Skin epidermis (tissue), 12 donors: ENCODE measurements at regions not wholly inside any gene's neighbourhood (a gene's known extent, or its start where the extent isn't known, plus 50 kb on each side); places are given as distances from the start of the nearest gene placed in this dataset.

Source experiments
- H3K27ac ChIP-seq, 21 experiments: fragments of 200-600 bp; sonication (generic) in 11 of 21; one replicate each; pipeline ENCODE4 v1.5.0; 2020; ENCODE audit warnings: mild to moderate bottlenecking in 3 of 21, inconsistent platforms in 2 of 21, moderate library complexity in 2 of 21
- H3K4me3 ChIP-seq, 7 experiments: fragments of 200-600 bp; sonication (generic) in 2 of 7; one replicate each; pipeline ENCODE4 v1.5.0; 2020; ENCODE audit warnings: inconsistent platforms in 2 of 7, mild to moderate bottlenecking in 2 of 7, moderate library complexity in 1 of 7

DNA sequence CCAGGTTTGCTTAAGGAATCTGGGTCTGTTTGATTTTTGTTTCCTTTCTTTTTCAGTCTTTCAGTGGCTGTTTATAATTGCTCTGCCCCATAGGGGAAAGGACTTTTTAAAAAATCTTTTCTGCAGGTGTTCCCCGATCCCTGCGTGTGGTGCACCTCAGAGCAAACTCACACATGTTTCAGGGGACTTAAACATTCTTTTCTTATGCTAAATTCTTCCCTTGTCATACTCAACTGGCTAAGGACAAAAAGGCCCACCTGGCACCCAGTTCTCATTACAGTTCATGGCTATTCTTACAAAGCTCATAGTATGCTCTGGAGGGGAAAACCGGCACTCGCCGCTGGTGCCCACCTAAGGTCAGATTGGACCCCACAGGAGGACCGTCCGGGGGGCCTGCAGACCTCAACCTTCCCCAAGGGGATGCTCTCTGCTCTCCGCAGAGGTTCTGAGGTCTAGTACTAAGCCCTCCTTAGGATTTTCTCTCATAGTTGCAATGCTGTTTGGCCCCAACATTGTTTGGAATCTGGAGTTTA lies 220.3 kb downstream of the HGF start:
- H3K4me3 ChIP-seq: no peak overlapping the region
- no peak overlapping the region for H3K27ac ChIP-seq

DNA sequence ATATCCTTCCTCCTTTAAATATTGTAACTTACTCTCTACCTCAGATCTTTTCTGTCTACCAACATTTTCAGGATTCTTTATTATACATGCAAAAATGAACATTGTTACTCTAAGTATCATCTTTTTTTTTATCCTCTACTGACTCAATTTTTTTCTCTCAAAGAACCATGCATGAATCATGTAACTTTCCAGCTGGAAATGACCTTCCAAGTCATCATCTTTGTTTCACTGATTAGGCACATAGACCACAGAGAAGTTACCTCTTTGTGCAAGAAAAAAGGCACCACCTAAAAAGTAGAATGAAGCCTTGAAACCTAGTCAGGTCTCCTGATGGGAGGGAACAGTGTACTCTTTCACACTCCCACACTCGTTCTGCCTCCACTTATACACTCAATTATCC lies 234.9 kb downstream of the HGF start:
- Histone ChIP-seq H3K27ac (no peak overlapping the region), H3K4me3 (no peak overlapping the region)

DNA sequence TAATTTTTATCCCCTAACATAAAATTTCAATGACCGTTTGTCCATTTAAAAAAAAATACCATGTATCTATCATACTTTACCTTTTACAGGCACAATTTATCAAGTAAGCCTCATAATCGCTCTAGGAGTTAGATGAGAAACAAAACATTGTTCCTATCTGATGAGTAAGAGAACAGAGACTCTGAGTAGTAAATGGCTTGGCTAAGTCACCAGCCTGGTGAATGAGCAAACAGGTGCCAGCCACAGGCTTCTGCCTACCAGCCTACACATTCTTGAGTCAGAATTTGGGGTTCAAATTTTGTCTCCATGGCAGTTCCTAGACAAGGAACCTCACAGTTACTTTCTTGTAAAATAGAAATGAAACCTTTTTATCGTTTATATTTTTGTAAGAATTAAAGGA lies 235.4 kb downstream of the HGF start:
- Histone ChIP-seq H3K4me3 (no peak overlapping the region), H3K27ac (no peak overlapping the region)

DNA sequence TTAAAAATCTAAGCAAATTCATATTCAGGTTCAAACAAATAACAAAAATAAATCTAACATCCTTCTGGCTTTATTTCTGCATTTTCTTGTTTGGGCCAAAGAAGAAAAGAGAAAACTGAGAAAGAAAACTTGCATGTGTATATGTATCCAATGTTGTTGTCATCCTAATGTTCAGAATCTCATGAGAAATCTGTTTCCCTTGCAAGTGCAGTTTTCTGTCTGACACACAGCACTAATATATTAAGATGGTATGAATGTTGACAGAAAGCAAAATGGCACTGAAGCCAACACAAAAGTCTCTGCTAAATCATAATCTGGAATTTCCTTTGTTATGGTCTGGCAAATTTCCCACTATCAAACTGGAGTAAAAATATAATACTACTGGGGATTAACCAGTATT lies 235.9 kb downstream of the HGF start:
- H3K27ac ChIP-seq: no peak overlapping the region
- no peak overlapping the region for H3K4me3 ChIP-seq

DNA sequence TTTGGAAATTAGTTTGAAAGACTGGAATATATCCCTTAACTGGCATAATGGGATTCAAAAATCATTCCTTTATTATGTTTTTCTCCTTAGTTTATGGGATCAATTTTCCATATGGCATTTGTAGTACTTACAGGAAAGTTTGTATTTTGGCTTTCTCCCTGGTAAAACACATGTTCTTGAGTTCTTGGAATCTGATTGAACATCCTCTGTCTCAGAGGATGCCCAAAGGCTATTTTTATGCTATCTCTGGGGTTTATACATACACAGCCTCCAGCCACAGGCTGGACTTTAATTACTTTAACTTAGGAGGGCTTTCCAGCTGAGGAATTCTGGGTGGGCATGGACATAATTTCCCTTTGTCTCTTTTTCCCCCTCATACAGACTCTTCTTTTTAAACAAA lies 236.4 kb downstream of the HGF start:
- H3K27ac ChIP-seq: no peak overlapping the region
- H3K4me3 ChIP-seq: no peak overlapping the region

DNA sequence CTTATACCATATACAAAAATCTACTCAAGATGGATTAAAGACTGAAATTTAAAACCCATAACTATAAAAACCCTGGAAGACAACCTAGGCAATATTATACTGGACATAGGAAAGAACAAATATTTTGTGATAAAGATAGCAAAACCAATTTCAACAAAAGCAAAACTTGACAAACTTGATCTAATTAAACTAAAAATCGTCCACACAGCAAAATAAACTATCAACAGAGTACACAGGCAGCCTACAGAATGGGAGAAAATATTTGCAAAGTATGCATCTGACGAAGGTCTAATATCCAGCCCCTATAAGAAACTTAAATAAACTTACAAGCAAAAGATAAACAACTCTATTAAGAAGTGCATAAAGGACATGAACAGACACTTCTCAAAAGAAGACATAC lies 240.1 kb downstream of the HGF start:
- Histone ChIP-seq H3K4me3 (no peak overlapping the region), H3K27ac (no peak overlapping the region)

DNA sequence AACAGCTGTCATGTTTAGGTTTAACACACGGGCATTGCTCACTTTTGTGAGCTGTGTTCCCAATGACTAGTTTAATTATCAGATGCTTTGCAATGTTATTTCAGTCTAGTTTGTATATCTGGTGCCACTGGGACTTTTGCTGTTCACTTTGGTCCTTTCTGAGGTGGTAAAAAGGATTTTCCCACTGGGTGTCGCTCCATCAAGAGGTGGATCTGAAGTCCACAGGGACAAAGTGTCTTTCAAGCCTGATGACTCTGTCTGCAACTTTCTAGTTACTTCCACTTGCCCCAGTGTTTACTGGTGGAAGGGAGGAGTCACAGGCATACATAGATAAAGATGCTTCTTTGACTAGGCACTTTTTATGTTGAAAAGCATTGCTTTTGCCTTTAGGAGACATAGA lies 242.2 kb downstream of the HGF start:
- H3K27ac ChIP-seq: no peak overlapping the region
- no peak overlapping the region for H3K4me3 ChIP-seq

DNA sequence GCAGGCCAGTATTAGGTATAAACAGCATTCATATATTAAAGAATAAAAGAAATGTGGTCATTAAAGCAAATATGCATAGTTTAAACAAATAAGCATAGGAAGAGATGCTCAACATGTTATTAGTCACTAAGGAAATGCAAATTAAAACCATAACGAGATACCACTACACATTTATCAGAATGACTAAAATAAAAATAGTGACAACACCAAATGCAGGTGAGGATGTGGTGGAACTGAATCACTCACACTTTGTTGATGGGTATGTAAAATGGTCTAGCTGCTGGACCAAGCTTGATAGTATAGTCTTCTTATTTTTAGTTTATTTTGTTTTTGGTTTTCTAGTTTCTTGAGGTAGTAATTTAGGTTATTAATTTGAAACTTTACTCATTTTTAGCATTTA lies 242.9 kb downstream of the HGF start:
- Histone ChIP-seq H3K27ac (no peak overlapping the region), H3K4me3 (no peak overlapping the region)

DNA sequence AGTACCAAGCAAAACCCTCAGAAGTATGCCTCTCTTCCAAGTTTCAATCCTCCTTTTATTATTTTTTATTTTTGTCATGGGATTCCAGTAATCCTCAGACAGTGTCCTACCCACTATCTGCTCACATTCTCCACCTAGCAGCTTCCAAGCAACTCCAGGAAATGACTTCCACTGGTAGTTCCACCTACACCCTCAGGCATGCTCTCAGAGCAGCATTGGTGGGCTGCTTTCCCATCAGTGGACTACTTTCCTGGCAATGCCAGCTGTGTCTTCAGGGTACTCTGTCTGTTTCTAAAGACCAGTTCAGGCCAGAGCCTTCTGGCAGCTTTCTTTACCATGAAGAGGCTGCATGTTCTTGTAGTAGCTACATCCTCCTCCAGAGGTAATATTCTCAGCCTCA lies 244.0 kb downstream of the HGF start:
- no peak overlapping the region for H3K4me3 ChIP-seq
- H3K27ac ChIP-seq: no peak overlapping the region

DNA sequence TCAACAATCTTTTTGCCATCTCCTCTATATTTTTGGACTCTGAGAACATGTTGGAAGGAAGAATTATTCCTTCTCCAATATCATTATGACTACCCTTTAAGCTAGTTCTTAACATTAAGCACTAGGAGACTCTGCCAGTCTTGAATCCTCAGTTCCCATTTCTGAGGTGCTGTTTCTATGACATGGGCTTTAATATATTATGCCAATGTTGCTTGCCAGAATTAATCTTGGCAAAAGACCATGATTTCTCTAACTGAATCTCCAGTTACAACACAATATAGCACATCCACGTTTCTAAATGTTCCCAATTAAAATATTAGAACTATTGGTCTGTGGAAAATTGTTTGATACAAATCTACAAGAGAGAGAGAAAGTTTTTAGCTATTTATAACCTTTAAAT lies 250.0 kb downstream of the HGF start:
- Histone ChIP-seq H3K4me3 (no peak overlapping the region), H3K27ac (no peak overlapping the region)

DNA sequence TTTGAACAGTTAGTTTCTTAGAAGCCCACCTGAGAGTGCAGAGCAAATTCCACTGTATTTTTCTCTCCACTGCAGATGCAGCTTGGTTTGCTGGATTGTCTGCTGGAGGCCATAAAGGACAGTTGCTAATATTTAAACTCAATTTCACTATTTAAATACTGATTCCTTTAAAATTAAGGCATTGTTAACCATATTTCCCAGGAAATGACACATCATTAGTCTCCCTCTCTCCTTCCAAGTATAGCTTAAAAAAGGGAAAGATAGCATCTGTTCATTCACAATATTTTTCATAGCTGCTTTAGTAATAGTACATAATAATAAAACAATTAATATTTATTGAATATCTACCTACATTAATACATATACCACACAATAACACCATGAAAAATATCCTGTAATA lies 252.9 kb downstream of the HGF start:
- no peak overlapping the region for H3K27ac ChIP-seq
- H3K4me3 ChIP-seq: no peak overlapping the region

DNA sequence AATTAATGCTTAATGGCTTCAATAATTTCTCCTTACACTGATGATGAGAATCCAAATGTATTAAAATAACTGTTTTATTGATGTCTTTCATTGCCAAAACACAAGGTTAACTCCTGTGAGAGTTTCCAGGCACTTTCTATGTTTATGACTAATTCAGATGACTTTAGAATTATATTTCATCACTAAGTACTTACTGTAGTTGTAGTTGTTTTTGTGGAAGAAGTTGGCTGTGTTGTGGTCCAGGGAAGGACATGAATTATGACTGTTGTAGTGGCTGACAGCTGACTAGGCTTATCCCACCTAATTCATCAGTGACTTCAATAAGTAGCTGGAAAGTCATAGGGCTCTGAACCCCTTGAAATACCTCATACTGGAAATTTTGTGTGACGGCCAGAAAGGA lies 254.8 kb downstream of the HGF start:
- H3K4me3 ChIP-seq: no peak overlapping the region
- H3K27ac ChIP-seq: no peak overlapping the region

DNA sequence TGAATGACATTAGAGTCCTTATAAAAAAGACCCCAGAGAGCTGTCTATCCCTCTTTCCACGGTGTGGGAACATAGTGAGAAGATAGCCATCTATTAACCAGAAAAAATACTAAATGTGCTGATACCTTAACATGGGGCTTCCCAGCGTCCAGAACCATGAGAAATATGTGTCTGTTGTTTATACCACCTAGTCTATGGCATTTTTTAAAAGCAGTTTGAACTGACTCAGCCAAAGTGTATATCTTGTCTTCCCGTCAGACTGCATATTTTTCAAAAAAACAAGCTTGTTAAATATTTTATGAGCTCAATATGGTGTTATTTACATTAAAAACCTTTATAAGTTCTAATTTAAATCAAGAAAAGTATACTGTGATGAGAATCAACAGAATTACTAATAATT lies 255.3 kb downstream of the HGF start:
- no peak overlapping the region for H3K4me3 ChIP-seq
- no peak overlapping the region for H3K27ac ChIP-seq

DNA sequence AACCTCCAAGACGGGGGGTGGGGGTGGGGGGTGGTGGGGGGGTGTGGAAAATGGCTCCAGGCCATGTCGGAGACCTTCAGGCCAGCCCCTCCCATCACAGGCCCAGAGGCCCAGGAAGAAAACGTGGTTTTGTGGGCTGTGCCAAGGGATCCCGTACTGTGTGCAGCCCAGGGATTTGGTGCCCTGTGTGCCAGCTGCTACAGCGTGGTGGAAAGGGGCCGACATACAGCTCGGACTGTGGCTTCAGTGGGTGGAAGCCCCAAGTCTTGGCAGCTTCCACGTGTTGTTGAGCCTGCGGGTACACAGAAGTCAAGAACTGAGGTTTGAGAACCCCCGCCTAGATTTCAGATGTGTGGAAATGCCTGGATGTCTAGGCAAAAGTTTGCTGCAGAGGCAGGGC lies 259.7 kb downstream of the HGF start:
- Histone ChIP-seq H3K4me3 (no peak overlapping the region), H3K27ac (no peak overlapping the region)

DNA sequence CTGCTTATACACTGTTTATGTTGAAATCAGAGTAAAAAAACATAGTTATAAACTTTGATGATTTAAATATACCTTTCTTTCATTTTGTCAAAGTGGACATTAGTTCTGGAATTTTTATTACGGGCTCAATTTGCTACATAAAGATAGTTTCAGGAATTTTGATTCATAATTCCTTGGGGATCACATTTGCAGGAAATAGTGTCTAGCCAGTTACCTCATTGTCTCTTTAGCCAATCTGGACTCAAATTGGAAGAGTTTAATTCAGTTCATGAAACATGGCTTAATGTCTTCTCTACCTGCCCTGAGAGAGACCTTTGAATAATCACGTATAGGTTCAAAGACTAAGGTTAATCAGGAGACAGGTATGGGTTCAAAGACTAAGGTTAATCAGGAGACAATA lies 262.6 kb downstream of the HGF start:
- Histone ChIP-seq H3K4me3 (no peak overlapping the region), H3K27ac (no peak overlapping the region)

DNA sequence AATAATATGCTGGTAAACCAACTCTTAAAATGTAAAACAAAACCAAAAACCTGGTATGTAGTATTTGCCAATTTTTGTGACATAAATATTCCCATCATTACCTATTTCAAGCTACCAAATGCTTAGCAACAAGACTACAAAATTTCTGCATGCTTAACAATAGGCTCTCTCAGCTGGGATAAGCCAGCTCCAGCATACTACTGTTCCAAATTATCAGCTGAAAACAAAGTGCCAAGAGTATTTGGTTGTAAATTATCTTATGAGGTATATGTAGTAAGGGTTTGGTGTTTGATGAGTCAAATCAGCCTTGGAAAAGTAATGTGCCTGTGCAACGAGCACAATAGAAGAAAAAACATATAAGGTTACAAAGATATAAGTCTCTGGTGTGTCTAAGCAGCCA lies 263.2 kb downstream of the HGF start:
- no peak overlapping the region for H3K27ac ChIP-seq
- no peak overlapping the region for H3K4me3 ChIP-seq

DNA sequence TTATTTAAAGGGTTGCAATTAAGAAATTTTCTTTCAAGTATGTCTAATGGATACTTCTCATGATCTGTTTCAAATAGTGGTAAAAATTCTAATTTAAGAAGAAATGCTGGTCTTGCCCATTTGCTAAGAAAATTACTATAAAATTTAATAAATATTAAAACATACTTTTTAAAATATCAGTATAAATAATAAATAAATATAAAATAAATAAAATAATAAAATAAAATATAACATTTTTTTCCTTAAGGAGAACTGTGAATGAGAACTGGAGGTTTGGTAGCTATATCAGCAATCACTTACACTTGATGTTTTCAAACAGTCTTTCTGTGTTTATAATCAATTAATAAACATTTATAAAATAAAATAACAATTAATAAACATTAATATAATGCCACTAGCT lies 266.1 kb downstream of the HGF start:
- no peak overlapping the region for H3K27ac ChIP-seq

DNA sequence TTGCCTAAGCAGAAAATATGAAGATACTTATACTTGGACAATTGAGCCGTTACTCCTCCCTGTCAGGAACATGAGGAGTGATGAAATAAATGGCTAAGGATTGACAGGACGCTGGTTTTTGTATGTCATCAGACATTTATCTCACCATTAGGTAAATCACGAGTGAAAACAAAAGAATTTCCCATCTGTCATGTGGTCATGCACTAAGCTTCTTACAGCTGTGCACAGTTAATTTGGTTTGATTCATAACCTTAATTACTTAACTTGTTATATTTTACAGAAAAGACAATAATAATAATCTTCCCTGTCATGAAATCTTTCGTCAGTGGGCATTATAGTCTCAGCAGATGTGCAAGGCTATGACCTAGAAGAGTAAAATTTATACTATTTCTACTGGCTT lies 266.5 kb downstream of the HGF start:
- Histone ChIP-seq H3K27ac (no peak overlapping the region), H3K4me3 (no peak overlapping the region)

More for the DNA sequence above, 266.1 kb downstream of the HGF start:
- H3K4me3 ChIP-seq: no peak overlapping the region

DNA sequence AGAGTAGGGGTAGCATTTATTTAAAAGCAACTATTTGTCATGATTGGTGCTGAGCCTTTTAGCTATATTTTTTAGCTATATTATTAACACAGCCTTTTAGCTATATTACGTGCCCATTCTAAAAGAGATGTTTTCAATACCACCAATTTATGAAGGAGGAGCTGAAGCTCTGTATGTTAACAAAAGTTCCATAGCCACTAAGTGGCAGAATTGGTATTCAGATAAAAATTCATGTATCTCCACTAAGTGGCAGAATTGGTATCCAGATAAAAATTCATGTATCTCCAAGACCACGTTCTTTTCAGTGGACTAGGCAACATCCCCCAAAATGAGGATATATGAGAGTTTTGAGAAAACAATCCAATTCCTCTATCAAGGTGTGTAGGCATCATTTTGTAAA lies 268.6 kb downstream of the HGF start:
- no peak overlapping the region for H3K27ac ChIP-seq
- no peak overlapping the region for H3K4me3 ChIP-seq

DNA sequence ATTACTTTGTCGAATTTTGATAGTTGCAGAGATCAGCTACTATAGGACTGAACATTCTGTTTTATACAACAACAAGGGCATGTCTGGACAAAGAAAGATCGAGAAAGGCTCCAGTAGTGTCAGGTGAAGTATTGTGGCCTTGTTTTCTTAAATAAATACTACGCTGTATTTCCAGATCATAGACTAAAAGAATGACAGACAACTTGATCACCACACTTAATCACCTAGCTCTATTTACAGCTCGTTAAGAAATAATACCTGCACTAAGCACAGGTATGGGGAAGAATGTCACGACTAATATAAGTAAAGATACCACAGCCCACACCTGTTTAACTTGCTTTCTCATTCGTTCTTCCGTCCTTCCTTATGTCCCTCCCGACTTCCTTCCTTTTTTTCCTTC lies 269.2 kb downstream of the HGF start:
- H3K4me3 ChIP-seq: no peak overlapping the region
- no peak overlapping the region for H3K27ac ChIP-seq

DNA sequence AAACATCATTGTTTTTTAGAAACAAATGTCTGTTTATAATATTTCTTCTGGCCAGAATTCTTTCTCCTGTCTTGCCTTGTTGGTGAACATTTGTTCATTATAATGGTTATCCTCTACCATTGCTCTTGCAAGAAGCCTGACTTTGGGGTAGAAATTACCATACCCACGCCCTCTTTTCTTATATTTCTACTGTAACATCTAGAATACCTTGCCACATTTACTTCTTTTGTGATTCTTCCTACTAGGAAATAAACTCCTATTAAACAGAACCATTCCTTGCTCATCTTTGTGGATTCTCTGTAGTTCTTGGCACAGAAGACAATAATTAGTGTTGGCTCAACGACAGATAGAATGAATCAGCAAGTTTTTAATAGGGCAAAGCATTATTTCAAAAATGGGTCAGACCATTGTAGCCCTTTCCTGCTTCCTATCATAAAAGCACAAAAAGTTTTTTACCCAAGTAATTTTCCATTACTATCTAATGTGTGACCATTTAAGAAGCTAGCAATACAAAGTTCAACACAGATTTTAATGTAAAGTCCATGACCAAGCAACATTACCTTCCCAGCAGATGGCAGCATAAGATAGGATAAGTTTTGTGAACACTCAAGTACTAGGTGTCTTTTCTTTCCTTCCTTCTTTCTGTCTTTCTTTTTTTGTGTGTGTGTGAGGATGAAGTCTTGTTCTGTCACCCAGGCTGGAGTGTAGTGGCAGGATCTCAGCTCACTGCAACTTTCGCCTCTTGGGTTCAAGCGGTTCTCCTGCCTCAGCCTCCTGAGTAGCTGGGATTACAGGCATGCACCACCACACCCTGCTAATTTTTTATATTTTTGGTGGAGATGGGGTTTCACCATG lies 270.4 kb downstream of the HGF start:
- Histone ChIP-seq H3K4me3 (no peak overlapping the region), H3K27ac (peak overlapping the region in 9 of 21 experiments; percentile 6 to 56 (median 24))

DNA sequence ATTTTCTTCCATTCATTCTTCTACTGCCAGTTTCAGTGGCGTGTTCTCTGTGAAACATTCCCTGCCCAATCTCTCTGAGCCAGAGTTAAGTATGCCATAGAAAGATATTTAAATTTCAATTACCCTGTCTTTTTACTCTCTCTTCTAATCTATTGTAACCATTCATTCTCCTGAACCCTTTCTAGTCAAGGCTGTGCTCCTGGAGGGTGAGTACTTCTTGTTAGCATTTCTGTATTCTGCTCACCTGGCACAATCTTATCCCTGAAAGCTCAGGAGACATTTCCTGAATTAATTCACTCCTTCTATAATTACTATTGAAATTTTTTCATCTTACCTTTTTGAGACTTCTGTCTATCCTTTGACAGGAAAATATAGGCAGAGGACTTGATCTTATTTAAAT lies 271.7 kb downstream of the HGF start:
- H3K4me3 ChIP-seq: no peak overlapping the region

More for the DNA sequence above, 271.7 kb downstream of the HGF start:
- no peak overlapping the region for H3K27ac ChIP-seq
